ENCODE measurements at regions not wholly inside any gene's neighbourhood (a gene's known extent, or its start where the extent isn't known, plus 50 kb on each side); places are given as distances from the start of the nearest gene placed in this dataset.
"Not testable (repeated sequence)": the region's sequence is repeated elsewhere in the genome, so short reads cannot be mapped to it uniquely, and the experiment has no call there.

DNA sequence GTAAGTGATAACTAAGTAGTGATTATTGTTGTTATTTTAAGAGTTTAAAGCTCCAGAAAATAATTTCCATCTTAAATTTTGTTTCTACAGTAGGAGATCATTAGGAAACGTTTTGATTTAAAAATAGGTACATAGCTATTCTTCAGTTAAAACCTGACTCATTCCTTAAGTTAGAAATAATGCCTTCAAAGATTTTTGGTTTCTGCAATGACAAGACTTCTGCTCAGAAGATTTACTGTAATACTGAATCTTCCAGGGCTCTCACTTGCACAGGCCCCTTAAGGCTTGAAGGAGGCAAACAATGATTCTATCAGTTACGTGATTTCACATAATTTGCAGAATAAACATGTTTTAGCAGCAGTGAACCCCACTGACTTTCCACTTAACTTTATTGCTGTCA lies 333.7 kb downstream of the RAD51AP2 start:
- DNase-seq, result no peak

DNA sequence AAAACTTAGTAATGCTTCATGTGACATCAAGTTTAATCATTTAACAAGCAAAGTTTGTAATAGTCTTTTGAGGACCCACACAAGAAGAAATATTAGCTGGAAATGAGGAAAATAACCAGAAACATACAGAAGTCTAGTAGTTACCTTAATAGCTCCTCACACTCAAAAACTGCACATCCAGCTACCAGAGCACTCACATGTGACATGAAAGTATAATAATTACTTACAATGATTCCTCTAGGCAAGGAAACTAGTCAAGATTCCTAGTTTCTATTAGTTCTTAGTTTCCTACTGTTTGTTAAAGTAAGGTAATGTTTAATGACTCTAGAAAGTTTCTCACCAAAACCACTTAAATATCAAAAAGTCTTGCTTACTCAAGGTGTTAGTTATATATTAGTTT lies 335.8 kb downstream of the RAD51AP2 start:
- DNase-seq, result no peak

DNA sequence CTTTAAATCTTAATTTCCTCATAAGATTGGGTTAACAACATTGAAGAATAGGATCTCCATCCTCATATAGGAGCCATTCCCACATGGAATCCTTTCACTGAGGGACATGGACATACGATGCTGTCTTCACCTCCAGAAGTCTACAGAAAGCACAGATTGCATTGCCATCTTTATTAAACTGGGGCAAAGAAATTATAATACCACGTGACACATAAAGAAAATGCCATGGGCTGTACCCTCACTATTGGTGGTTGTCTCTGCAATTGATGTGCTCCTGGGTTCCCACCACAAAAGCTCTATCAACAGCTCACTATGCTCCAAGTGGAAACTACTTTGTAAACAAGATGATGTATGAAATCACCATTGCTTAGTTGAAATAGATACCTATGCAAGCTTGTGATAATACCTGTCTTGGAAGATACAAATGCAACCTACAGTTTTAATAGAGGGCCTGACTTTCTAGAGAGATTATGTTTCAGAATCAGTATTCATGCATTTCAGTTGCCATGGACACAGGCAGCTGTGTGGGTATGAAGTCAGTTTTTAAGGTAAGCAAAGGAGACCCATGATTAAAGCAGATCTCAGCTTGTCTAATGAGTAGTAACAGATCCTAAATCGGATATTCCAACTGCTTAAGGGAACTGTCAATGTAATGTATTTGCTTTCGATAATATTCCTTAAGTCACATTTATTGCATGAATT lies 337.0 kb downstream of the RAD51AP2 start:
- DNase-seq, result no peak

DNA sequence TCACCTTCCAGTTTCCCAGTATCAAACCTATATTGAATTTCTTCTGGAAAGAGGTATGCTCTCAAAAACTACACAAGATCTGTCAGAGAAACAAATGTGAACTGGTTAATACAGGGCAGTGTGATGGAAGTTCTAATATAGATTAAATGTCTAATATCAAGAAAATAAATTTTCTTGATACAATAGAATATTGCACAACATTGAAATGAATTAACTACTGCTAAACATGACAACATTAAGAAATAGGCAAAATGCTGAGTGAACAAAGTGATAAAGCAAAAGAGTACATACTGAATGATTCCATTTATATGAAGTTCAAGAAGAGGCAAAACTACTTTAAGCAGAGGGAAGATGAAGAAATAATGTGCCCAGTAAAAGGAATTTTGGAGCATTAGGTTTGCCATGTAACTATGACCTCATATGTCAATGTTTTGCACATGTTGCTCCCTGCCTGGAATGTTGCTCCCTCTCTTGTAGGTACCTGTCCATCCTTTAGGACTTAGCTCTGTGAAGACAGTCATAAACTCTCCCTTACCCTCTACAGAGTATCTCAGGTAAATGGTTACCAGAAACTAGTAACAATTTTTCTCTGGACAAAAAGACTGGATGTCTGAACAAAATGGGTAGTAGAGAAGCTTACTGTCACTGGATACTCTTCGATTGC lies 339.0 kb downstream of the RAD51AP2 start:
- no peak for DNase-seq

DNA sequence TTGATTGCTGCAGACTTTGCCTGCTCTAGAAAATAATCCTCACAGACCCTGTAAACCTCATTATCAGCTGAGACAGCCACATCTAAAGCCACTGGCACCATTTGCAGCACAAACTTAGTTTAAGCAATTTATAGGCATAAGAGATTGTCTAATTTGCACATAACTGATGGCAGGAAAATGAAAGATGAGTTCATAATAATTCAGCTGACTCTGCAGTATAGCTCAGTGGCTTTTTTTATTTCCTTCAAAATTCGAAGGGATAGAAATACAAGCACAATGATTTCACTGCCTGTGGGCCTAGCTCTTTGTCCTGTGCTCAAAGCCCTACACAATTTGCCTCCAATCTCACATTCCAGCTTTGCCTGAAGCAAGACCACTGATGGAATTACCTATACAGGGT lies 341.2 kb downstream of the RAD51AP2 start:
- no peak for DNase-seq

DNA sequence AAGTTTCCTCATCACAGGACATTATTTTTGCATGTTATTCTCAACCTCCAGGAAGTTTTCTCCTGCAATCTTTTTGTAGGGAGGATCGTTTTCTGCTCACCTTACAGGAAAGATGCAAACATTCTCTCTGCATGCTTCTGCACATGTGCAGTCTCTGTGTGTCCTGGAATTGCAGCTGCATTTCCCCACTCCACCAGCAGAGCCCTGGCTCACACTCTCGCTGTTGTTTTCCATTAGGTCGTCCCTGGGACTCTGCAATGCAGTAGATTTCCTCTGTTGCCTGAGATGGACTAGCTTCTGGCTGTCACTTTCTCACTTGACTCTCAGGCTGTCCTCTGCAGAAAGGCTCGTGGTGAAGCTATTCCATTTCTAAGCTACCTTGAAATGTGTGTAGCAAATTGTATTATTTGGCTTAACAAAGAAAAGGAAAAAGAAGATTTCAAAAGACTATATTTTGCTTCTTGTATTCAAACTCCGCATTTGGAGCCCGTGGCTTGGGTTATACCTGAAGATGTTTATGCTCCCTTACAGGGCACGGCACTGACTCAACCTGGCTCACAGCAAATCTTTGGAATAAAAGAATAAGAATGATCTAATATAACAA lies 346.7 kb downstream of the RAD51AP2 start:
- peak; percentile 55 for DNase-seq

DNA sequence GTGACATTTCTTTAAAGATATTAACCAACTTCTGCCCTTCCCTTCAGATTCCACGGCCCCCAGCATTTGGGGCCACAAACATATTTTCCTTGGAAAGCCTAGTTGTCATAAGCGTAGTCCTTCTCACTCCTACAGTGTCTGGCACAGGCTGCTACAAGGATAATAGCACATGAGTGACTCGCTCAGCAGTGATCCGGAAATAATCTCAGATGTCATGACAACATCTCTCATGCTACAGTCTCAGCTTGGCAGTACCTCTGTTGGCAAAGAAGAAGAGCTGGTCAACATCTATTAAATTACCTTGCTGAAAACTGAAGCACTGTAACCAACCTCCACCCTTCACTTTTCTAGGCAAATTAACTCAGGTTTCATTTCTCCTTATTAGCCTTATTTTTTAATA lies 351.7 kb downstream of the RAD51AP2 start:
- DNase-seq, result no peak

DNA sequence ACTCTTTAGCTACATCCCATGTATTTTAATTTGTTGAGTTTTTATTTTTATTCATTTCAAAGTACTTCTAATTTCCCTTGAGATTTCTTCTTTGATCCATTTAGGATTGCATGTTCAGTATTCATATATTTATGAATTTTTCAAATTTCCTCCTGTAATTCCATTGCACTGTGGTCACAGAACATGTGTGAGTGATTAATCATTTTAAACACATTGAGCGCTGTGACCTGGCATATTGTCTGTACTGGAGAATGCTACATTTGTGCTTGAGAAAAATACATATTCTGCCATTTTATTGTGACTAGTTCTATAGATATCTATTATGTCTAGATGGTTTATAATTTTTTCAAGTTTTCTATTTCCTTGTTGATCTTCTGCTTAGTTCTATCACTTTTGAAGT lies 353.7 kb downstream of the RAD51AP2 start:
- DNase-seq, result no peak

DNA sequence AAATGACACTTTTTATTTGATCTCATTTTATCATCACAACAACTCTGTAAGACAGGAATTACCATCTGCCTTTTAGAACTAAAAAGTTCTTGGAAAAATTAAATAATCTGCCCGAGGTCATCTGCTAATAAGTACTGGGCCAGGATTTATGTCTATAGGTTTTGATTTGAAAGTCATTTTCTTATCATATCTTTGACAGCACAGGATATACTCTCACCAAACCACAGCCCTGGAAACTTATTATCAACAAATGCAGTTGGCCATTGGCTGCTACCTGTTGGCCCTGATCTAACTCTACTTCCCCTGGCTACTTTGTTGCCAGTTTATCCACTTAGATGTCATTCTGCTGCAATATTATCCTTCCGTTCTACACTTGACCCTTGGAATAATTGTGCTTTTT lies 354.6 kb downstream of the RAD51AP2 start:
- DNase-seq, result peak; percentile 59

DNA sequence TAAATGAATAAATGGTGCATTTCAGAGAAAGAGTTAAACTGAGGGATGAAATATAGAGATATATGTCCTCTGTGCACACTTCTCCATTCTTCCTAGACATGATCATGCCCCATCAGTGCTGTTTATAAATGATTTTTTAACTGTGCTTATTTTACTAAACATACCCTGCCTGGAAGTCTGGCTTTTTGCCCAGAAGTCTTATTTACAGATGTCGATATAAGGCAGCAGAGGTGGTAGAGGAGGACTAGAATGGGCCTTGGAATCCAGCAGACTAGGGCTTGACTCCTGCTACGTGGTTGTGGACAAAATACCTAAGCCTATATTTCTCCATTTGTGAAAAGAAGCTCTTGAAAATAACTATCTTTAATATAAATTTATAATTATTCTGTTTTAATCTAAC lies 355.5 kb downstream of the RAD51AP2 start:
- DNase-seq, result no peak

DNA sequence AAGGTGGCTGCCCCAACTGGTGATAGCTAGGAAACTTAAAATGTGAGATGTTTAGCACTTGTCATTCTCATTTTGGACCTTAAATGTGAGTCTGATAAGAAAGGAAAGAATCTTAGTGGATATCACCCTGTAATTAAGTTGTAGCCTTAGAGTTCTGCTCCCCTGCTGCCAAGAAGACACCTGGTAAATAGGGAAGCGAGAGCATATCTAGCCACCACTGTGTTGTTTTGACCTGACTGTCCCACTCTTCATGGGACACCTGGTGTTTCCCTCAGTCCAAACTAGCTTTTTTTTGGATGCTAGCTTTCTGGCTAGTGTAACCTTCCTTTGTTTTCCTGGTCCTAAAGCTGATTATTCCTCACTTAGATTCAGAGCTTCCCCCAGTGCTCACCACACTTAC lies 357.6 kb downstream of the RAD51AP2 start:
- no peak for DNase-seq

DNA sequence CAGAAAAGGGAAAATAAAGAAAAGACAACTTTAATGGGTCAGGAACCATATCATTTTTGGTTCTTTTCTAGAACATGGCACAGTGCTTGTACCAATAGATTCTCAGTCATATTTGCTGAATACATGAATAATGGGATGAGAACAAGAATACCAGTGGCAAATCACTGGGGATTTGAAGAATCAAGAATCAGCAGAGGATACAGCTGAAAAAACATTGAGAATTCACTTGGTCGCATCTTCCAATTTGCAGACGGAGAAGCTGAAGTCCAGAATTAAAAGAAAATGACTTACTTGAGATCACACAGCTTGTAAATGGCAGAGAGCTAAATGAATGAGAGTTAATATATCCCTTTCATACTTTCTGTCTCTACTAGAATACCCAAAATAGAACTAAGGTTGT lies 362.2 kb downstream of the RAD51AP2 start:
- no peak for DNase-seq

DNA sequence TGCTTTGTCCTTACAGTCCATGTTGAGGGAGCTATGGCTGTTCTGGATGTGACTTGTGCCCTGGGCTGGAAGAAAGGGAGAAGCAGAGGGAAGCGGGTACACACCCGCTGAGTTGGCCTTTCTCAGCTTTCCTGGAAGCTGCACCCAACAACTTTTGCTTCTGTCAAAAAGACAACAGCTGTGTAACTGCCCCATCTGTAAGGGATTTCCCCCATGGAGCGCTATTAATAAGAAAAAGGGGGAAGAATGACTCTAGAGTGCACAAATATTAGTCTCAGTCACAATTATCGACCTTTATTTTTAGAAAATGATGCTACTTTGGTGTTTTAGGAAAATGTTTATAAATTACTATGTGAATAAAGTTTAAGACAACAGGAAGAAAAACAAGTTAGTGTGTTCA lies 368.3 kb downstream of the RAD51AP2 start:
- DNase-seq, result no peak

DNA sequence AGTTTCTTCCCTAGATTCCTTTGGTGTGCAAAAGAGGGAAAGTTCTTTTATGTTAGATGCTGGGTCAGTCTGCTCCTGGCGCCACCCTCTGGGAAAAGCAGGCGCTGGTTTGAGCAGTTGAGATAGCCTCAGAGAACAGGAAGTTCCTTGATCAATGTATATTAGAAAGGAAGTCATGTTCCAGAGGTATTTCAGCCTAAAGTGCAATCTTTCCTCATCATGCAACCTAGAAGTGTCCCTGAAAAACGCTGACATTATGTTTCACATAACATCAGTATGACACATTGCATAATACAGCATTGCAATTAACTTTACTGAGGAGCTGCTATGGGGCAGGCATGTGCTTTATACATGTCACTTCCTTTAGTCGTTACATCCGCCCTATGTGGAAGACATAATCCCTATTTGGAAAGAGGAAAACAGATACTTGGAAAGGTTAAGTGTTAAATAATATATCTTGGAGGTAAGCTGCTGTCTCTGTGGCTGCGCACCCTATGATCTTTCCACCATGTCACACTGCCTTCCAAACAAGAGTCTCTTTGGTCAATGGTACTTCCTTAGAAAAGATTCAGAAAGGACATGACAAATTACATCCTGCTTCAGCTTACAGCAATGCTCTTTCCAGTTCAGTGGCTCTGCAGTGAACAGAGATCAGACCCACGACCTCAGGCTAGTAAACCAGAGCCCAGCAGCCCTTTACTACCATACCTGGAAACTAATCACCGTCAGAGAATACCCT lies 369.7 kb downstream of the RAD51AP2 start:
- peak; percentile 51 for DNase-seq

DNA sequence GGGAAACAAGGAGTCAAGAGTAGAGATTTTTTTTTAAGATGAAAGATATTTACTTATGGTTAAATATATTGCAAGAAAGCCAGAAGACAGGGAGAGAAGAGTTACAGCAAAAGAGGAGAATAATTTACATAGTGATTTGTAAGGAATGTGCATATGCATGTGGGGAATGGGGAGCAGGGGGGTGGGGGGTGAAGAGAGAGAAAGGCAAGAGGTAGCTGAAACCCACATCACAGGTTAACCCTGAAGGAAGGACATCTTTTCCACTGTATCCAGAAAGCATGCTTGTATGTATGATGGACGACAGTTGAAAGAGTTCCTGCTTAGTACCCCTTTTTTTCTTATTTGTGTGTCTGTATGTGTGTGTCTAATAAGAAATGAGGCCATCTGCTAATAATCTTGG lies 371.9 kb downstream of the RAD51AP2 start:
- DNase-seq, result no peak

DNA sequence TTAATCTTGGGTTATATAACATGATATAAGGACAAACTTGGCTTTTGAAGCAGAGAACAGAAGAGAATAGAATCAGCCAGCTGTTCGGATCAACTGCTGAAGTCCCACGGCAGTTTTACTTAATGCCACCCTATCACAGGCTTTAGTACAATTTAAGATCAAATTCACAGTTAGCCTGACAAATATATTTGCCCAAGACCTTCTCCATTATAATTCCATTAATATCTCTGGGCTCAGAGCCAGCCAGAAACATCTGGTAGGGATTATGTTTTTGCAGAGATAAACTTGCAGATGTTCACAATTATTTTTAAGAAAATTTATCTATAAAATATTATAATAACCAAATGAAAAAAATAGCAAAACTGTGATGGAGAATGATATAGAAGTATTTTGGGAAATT lies 381.4 kb downstream of the RAD51AP2 start:
- no peak for DNase-seq

DNA sequence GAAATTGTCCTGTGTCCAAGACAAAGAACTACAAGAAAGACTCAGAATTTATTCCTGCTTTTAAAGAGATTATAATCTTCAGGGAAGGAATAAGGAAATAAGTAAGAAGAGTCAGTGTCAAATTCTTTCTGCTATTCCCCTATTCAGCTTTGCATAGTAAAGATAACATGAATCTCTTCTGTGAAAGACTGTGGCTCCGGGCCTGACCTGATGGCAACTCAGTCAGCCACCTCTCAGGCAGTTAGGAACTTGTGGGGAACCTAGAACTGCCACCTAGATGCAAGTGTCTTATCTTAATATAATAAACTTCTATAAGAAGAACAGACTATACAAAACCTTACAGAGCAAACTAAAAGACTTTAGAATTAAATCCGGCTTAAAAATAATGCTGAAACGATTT lies 382.0 kb downstream of the RAD51AP2 start:
- DNase-seq, result peak; percentile 27

DNA sequence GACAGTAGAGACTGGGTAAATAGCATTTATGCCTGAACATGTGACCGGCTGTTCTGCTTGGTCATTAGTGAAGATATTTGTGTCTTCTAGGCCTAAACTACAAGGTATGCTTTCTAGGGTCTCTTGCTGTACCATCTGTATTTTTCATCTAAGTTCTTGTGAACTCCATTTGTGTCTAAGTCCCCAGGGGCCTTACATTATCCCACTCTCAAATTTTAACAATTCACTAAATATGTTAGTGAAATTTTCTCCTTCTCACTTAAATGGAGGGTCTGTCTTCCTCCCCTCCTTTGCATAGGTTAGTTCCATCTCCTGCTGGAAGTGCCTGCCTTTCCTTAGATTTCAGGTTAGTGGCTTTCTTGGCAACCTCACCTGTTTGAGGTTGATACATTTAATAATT lies 382.6 kb downstream of the RAD51AP2 start:
- DNase-seq, result no peak

DNA sequence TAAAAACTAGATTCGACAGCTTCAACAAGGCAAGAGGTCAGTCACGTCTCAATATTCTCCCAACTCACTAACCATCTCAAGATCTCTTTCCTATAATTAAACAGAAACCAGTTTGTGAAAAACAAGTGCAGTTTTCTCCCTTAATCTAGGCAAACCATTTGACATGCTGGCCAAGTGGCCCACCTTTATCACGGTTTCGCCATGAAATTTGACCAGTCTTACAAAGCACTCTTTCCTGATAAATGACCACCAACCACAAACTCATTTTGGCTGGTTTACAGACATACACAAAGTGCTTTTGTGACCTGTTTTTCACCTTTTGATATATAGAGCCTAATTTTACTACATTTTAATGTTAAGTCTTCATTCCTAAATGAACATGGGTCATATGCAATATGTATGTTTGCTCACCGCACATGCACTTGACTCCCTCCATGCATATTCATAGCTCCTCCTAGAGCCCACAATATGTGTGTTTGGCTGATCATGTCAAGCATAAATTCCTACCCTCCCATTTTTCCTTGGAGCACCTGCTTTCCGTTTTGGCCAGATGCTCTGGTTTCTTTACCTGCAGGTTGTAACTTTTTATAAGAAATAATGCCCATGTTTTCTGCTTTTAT lies 385.1 kb downstream of the RAD51AP2 start:
- DNase-seq, result peak; percentile 87

DNA sequence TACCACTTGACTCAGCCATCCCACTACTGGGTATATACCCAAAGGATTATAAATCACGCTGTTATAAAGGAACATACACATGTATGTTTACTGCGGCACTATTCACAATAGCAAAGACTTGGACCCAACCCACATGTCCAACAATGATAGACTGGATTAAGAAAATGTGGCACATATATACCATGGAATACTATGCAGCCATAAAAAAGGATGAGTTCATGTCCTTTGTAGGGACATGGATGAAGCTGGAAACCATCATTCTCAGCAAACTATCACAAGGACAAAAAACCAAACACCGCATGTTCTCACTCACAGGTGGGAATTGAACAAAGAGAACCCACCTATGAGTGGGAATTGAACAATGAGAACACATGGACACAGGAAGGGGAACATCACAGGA lies 387.6 kb downstream of the RAD51AP2 start:
- DNase-seq, result not testable (repeated sequence)

DNA sequence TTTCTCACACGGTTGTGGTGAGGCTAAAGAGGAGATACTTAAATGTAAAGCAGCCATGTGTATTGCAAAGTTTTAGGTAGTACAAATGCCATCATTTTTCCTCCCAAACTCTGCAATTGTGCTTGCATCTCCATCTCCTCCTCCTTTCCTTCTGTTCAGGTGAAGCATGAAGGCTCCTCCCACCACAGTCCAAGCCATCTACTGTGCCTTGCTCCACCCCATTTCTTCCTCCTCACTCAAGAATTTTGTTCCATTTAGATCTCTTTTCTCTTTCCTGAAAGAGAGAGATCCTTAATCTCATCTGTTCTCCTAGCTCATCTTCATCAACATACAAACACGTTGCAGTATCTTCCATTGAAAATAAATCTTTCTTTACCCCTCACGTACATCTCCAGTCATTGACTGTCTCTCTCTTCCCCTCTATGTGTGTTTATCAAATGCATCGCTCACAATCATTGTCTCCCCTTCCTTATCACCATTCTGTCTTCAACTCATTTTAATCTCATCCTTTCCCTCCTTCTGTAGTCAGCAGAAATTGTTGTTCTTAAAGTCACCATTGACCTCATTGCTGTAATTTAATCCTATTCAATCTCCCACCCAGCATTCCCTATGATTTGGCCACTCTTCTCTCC lies 392.1 kb downstream of the RAD51AP2 start:
- DNase-seq, result no peak

DNA sequence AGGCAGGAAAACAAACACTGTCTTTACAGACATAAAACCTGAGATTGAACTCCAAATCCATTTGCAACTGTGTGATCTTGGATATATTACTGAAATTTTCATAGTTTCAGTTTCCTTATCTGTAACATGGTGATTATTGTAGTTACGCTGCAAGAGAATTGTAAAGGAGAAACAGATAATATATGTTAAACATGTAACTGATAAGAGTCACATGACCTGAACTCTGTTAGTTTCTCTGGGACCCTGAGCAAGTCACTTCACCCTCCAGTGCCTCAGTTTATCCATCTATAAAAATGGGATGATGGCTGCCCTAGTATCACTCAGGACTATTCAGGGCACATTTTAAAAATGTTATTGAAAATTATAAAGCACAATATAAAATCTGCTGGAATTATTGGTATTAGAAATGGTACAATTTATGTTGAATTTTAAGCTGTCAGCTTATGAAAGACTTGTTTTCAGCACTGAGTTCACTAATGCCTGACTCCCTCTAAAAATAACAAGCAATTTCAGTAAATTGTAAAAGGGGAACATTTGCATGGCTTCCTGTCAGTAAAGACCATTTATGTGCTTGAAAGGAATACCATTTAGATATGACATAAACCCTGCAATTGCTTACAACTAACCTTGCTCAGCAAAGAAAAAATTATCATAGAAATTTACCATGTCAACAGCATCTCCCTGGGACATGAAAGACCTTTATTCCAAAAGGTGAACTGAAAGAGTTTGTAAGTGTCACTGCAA lies 393.5 kb downstream of the RAD51AP2 start:
- no peak for DNase-seq

Measured in hematopoietic multipotent progenitor cell treated with erythropoietin and hydrocortisone succinate and interleukin-3 and kit ligand, for 4 days (in vitro differentiated cells).